ENCODE measurements at regions not wholly inside any gene's neighbourhood (a gene's known extent, or its start where the extent isn't known, plus 50 kb on each side); places are given as distances from the start of the nearest gene placed in this dataset.

- no peak for TF ChIP-seq POLR2AphosphoS5 (IDR thresholded peaks at IDR 0.05)
- TF ChIP-seq, protein P1, sequence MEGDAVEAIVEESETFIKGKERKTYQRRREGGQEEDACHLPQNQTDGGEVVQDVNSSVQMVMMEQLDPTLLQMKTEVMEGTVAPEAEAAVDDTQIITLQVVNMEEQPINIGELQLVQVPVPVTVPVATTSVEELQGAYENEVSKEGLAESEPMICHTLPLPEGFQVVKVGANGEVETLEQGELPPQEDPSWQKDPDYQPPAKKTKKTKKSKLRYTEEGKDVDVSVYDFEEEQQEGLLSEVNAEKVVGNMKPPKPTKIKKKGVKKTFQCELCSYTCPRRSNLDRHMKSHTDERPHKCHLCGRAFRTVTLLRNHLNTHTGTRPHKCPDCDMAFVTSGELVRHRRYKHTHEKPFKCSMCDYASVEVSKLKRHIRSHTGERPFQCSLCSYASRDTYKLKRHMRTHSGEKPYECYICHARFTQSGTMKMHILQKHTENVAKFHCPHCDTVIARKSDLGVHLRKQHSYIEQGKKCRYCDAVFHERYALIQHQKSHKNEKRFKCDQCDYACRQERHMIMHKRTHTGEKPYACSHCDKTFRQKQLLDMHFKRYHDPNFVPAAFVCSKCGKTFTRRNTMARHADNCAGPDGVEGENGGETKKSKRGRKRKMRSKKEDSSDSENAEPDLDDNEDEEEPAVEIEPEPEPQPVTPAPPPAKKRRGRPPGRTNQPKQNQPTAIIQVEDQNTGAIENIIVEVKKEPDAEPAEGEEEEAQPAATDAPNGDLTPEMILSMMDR (IDR thresholded peaks at IDR 0.05): no peak
Measured at GRCh38 chr9:109557481-109557880, 59.4 kb upstream of the PTPN3 start.
